HG03558 (cell line): ENCODE measurements at regions not wholly inside any gene's neighbourhood (a gene's known extent, or its start where the extent isn't known, plus 50 kb on each side); places are given as distances from the start of the nearest gene placed in this dataset.
"Not testable (repeated sequence)": the region's sequence is repeated elsewhere in the genome, so short reads cannot be mapped to it uniquely, and the experiment has no call there.

Source experiments
- ATAC-seq: cut with Tn5 transposase; IDR thresholded peaks from one replicate; pipeline ENCODE4 v1.9.1; 2021; ENCODE audit warnings: moderate number of reproducible peaks; ENCODE audit not compliant: unreplicated experiment; ENCODE audit errors: extremely low read depth

DNA sequence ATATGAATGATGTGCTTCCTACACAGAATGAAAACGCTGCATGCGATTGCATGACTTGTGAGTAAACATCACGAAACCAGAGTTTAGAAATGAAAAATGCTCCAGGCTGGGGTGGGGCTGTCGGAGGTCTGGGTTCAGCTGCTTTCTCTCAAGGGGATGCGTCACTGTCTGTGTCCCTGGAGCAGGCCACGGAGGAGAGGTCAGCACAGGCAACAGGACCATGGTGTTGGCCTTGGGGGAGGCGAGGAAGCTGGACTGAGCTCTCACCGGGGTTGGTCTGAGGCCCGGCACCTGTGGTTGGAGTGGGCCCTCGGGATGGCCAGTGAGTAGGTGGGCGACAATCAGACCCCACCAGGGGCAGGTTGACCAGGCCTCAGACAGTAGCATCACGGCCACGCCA, 89.0 kb upstream of the TMEM18 start:
- no peak for ATAC-seq

DNA sequence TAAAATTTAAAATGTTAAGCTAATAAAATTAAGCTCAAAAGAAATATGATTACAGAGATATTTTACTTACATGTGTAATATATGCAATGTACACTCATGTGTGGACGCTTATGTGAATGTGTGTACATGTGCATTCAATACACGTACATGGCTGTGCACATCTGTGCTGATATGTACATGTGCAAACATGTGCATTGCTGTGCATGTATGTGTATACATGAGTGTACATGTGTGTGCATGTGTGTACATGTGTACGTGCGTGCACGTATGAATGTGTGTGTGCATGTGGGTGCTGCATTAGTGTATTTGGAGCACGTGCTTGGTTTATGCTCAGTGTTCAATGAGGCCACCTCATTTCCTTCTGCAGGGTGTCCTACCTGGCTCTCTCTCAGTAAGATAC, 88.2 kb upstream of the TMEM18 start:
- no peak for ATAC-seq

DNA sequence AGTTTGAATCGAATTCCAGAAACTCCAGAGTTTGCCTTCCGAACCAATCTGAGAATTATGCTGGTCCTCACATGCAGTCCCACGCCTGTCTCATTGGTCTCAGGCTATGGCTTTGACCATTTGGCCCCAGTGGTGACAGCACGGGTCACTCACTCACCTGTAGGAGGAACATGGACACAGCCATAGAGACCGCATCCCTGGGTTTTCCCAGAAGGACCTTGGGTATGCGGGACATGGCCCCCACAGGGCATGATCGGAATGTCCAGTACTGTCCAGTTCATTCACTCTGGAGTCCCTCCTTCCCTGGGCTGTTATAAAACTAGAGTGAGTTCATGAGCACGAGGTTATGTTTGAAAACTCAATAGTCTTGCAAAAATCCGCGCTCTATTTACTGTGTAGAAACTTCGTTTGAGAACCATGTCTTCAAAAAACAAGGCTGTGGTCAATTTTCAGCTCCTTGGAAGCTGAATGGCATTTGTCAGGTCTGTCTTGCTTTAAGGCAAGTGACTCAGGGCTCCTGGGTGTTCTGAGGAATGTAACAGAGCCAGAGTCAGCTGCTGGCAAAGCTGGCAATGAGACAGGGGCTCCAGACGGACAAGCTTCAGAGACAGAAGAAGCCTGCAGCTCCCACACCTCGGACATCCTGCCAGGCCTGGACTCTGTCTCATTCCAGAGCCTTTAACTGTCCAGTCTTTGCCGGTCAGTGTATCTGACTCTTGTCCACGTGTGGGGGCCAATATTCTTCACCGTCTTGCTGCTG, 86.7 kb upstream of the TMEM18 start:
- ATAC-seq, result no peak

DNA sequence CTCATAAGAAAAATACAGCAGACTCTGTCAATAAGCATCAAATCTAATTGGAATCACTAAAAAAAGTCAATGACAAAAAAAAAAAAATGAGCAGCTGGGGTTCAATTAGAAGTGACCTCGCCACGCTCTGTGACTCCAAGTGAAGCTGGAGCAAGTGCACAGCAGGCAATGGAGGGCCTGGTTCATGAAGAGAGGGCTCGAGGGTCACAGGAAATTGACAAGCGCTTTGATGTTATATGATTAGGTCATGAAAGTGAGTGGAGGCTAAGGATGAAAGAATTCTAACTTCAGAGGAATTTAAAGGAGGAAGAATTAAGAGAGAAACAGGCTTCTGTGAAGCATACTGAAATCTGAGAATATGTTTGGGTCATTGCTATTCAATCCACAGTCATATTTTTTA, 85.4 kb upstream of the TMEM18 start:
- ATAC-seq, result no peak

DNA sequence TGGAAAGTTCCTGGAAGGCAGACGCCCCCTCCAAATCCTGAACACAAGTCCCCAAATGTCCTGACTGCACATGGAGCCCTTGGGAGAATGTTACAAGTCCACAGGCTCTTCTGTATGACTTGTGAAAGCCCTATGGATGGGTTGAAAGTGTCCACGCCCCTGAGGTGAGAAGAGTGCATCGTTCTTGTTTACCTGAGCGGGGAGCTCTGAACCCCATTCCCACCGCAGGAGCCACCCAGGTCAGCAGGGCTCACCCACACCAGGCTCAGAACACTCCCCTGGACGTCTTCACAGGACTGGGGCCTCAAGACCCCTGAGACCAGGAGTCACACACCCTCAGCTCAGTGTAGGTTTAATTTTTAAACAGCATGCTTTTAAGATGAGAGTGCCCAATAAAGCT, 84.2 kb upstream of the TMEM18 start:
- ATAC-seq, result no peak

DNA sequence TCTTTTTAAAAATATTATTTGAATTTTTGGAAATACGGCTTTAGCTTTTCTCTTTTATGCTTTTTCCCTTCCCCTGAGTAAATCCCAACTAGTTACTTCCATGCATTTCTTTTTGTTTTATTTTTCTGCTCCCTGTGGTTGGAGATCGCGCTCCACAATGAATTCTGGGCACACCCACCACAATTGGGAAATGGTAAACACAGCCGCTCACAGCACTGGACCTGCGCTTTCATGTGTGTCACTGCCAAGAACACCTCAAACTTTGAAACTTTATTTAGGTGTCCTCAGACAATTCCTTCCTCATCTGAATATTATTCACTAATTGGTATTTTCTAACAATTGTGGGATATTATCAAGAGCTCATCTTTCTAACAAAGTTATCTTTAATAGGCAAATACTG, 82.8 kb upstream of the TMEM18 start:
- ATAC-seq, result no peak

DNA sequence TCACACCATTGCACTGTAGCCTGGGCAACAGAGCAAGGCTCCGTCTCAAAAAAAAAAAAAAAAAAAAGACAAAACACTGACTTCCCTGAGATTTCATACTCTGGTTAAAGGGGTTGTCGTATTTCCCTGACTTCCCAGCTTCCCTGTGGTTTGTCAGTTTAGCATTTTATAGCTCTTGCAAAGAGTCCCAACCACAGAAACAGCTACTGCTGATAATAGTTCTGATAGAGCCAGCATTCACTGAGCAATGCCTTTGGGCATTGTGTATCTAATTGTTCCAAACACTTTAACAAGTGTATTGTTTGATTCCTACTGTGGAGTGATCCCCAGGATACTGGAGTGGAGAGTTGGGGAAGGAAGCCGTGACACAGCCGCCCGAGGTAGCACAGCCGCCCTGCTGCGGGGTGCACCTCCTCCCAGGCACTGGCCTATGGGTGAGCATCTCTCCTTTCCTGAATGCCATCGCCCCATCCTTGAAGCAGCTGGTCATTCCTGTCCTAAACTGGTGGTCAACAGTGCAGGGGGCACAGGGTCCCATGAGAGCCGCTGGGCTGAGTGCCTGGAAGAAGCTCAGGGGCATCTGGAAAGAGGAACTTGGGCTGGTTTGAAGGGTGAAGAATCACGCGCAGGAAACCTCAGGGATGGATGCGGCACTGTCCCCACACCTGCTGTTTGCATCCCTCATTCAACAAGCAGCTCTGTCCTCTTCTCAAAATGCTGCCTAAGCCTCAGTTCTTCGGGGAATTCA, 81.0 kb upstream of the TMEM18 start:
- ATAC-seq, result no peak

DNA sequence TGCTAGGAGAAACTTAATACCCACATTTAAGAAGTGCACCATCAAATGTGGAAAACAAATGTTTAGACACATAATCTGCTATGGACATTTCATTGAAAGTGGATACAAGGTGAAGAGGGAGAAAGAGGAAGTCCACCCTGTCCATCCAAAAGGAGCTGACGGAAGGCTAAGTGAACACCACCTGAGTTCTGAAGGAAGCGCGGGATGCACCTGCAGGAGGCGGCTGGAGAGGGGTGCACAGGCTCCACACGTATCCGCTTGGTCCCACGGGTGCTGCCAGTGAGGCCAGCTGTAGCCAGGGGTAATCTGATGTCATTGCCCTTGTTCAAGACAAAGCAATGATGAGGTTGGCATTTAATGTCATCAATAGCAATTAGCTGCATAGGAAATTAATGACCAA, 75.9 kb upstream of the TMEM18 start:
- ATAC-seq, result no peak

DNA sequence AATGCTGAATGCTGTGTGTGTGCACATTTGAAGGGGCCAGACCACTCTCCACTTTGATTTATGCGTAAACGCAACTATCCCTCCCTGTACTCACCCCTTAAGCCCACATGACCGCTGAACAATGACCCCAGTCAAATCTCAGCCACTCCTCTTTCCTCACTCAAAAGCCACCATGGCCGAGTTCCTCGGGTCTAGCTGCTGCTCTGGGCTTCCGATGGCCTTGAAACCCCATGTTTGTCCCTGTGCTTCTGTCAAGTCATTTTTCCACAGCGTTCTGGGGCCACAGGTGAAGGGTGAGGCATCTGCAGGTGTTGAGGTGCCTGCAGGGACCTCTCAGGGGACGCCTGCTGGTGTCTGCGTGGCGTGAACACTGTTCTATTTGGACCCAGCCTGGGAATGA, 74.3 kb upstream of the TMEM18 start:
- ATAC-seq, result no peak

DNA sequence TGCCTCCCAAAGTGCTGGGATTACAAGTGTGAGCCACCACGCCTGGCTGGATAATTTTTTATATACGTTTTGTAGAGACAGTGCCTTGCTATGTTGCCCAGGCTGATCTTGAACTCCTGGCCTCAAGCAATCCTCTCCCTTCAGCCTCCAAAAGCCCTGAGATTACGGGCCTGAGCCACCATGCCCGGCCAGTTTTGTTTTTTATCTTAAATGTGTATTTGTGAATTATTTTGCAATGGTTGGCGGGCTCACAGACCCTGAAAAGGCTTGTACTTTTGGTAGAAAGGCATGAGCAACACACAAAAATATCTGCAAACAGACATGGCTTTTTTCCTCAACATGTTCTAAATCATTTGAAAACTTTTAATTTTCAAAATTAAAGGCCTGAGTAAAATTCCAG, 73.4 kb upstream of the TMEM18 start:
- ATAC-seq, result no peak

DNA sequence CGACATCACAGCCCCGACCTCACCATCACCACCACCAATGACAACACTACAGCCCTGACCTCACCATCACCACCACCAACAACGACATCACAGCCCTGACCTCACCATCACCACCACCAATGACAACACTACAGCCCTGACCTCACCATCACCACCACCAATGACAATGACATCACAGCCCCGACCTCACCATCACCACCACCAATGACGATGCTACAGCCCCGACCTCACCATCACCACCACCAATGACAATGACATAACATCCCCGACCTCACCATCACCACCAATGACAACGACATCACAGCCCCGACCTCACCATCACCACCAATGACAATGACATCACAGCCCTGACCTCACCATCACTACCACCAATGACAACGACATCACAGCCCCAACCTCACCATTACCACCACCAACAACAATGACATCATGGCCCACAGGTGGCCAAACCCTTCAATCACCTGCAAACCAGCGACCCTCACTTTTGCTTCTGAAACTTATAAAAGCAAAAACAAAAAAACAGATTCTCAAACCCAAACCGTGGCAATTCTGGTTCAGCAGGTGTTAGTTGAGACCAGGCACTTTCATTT, 70.7 kb upstream of the TMEM18 start:
- ATAC-seq, result no peak

DNA sequence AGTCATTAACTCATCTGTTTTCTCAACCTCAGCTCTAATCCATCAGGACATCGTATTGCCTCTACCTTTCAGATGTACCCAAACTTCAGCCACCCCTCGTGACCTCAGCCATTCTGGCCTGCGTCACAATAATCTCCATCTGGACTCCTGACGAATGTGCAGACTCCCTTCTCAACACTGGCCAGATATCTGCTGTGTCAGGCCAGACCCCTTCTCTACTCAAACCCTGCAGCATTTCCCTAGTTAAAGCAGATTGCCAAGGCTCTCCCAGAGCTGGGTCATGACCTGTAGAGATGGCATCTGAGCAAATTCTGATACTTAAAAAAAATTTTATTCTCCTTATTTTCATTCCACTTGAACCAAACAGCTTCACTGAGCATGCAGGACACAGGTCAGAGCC, 69.5 kb upstream of the TMEM18 start:
- no peak for ATAC-seq

DNA sequence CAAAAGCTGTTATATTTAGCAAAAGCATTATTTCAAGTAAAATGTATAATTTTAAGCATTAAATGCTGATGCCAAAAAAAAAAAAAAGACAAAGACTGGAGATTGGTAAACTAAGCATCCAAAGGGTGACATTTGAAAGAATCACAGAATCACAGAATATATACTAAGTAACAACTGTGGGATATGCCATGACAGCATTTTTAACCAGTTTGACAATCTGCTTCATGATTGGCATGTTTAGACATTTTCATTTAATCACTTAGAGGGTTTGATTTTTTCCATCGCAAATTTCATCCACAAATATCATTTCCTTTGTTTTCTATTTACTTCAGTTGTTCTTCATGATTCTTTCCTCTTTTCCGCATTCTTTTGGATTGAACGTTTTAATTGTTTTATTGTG, 66.9 kb upstream of the TMEM18 start:
- no peak for ATAC-seq

DNA sequence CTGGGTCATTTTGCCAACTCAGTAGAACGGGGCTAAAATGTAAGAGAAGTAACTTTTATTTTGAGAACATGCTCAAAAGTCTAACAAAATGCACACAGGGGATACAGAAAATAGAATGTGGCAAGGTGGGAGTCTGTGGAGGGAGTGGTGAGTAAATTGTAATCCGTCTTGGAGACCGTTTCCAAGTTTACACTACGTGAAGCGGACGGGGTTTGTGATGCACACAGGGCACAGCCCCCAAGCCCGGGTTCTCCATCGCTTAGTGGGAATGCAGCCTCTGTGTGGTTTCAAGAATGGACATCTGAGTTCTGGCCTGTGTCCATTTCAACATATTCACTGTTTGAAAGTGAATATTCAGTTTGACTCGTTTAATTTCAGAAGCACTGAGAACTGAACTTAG, 65.0 kb upstream of the TMEM18 start:
- no peak for ATAC-seq

DNA sequence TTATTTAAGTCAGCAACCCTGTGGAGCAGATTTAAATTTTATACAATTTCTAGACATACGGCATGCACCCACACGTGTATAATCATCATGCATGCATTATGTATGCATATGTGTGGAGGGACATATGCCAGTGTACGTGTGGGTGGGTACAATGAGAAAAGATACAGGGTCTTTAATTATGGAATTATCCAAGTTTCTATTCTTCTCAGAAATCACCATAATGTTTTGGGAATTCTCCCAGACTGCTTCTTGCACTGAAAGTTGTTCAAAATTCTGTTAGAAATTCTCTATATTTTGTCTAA, 63.9 kb upstream of the TMEM18 start:
- no peak for ATAC-seq

DNA sequence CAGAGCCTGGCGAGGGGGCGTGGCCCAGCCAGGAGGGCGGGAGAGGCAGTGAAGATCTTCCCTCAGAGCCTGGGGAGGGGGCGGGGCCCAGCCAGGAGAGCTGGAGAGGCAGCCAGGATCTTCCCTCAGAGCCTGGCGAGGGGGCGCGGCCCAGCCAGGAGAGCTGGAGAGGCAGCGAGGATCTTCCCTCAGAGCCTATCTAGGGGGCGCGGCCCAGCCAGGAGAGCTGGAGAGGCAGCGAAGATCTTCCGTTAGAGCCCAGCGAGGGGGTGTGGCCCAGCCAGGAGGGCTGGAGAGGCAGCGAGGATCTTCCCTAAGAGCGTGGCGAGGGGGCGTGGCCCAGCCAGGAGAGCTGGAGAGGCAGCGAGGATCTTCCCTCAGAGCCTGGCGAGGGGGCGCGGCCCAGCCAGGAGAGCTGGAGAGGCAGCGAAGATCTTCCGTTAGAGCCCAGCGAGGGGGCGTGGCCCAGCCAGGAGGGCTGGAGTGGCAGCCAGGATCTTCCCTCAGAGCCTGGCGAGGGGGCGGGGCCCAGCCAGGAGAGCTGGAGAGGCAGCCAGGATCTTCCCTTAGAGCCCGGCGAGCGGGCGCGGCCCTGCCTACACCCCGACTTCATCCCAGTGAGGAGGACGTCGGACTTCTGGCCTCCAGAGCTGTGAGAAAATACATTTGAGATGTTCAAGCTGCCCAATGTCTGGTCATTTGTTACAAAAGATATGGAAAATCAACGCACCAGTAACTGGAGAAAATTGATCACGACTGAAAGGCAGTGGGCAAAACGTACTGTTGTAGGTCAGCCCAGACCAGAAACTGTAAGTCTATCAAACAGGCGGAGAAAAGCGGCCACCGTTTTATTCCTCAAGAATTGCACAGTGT, 63.4 kb upstream of the TMEM18 start:
- ATAC-seq, result not testable (repeated sequence)

DNA sequence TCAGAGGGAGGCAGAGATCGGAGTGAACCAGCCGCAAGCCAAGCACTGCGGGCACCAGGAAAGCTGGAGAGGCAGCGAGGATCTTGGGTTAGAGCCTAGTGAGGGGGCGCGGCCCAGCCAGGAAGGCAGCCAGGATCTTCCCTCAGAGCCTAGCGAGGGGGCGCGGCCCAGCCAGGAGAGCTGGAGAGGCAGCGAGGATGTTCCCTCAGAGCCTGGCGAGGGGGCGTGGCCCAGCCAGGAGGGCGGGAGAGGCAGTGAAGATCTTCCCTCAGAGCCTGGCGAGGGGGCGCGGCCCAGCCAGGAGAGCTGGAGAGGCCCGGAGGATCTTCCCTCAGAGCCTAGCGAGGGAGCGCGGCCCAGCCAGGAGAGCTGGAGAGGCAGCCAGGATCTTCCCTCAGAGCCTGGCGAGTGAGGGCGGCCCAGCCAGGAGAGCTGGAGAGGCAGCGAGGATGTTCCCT, 62.7 kb upstream of the TMEM18 start:
- ATAC-seq, result not testable (repeated sequence)

DNA sequence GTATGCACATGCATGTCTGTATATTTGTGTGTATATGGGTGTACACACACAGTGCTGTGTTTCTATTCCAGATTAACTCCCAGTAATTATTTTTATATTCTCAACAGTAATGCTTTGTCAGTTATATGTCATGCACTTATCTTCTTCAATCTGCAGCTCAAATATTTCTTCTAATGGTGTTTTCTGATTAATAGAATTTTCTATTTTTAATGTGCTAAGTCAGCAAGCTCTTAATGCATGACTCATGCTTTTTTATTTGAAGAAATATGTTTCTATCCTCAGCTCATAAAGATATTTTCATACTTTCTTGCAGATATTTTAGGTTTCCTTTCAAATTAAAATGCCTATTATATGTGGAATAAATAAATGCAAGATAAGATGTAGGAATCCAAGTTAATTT, 59.7 kb upstream of the TMEM18 start:
- ATAC-seq, result no peak

DNA sequence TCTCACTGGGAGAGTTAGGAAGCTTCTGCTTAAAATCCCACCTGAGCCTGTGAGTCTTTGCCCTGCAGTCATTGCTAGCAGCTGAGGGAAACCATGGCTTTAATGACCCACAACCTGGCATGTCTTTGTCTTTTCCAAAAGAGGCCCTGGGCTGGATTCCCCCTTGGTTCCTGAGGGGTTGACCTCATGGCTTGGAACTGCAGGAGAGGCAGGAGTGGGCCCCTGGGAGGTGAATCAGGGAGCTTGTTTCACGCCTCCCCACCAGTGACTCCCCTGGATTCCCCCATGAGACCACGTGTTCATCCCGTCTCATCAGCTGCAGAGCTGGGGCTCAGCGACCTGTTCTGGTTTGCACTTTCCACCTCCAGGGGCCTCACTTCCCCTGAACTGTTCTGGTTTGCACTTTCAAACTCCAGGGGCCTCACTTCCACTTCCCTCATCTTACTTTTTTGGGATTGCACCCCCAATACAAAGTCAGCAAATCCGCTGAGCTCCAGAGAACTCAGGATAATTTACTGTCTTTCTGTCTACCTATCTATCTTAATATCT, 58.5 kb upstream of the TMEM18 start:
- ATAC-seq, result no peak

DNA sequence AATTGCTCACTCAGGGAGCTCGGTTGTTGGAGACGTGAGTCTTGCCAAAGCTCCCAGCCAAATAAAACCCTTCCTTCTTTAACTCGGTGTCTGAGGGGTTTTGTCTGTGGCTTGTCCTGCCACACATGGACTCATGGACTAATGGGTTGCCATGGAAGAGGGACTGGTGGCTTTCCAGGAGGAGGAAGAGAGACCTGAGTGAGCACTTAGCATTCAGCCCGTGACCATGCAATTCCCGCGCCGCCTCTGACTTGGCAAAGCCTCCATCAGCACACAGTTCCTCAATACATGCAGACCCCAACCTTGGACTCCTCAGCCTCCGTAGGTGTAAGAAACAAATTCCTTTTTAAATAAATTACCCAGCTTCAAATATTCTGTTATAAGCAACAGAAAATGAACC, 57.3 kb upstream of the TMEM18 start:
- no peak for ATAC-seq

DNA sequence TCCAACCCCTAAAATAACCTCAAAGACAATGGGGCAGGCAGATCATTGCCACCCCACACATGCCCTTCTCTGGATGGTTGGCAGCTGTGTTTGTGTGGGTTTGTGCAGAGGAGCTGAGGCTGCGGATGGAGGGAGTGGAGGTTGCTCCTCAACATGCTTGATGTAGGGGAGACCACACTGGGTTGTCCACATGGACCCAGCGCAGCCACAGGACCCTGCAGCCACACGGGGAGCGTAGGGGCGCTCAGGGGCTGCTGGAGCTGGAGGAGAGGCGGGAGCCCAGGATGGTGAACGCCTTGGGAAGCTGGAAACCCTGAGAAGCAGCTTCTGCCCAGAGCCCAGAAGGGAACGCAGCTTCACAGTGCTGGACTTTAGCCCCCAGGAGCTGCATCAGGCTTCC, 56.3 kb upstream of the TMEM18 start:
- no peak for ATAC-seq
